ENCODE measurements at regions not wholly inside any gene's neighbourhood (a gene's known extent, or its start where the extent isn't known, plus 50 kb on each side); places are given as distances from the start of the nearest gene placed in this dataset.

GRCh38 chr9:119441832-119442231 lies 72.6 kb upstream of the BRINP1 start:
- no peak for TF ChIP-seq ESRRA (CRISPR knock-in tag; IDR thresholded peaks at IDR 0.05; ENCODE audit: borderline replicate concordance)
- 0 out of 2 replicates have a peak, but pooled peaks have one; percentile 50 for TF ChIP-seq GTF2I (CRISPR knock-in tag; conservative IDR thresholded peaks at IDR 0.05)
